Stomach smooth muscle (tissue), 2 donors: ENCODE measurements at regions not wholly inside any gene's neighbourhood (a gene's known extent, or its start where the extent isn't known, plus 50 kb on each side); places are given as distances from the start of the nearest gene placed in this dataset.

Source experiments
- H3K27ac ChIP-seq: one replicate; pipeline ENCODE4 v1.7.0; 2013; ENCODE audit warnings: mild to moderate bottlenecking, low read length, inconsistent platforms
- H3K27me3 ChIP-seq, 2 donors: one replicate each; pipeline ENCODE4 v1.7.0; 2013; ENCODE audit warnings: low read length in 2 of 2; ENCODE audit not compliant: insufficient read depth in 2 of 2, control insufficient read depth in 1 of 2
- H3K36me3 ChIP-seq, 2 donors: one replicate each; pipeline ENCODE4 v1.7.0; 2013; ENCODE audit warnings: low read length in 2 of 2; ENCODE audit not compliant: control insufficient read depth in 2 of 2, insufficient read depth in 2 of 2
- H3K4me1 ChIP-seq: one replicate; pipeline ENCODE4 v1.7.0; 2013; ENCODE audit warnings: low read length; ENCODE audit not compliant: control insufficient read depth, insufficient read depth
- H3K4me3 ChIP-seq, 2 donors: one replicate each; pipeline ENCODE4 v1.7.0; 2013; ENCODE audit warnings: low read length in 2 of 2
- H3K9ac ChIP-seq, 2 donors: one replicate each; pipeline ENCODE4 v1.7.0; 2013; ENCODE audit warnings: low read length in 2 of 2, mild to moderate bottlenecking in 1 of 2
- H3K9me3 ChIP-seq, 2 donors: one replicate each; pipeline ENCODE4 v1.7.0; 2013; ENCODE audit warnings: low read length in 2 of 2; ENCODE audit not compliant: control insufficient read depth in 2 of 2
- donor health status: healthy.
- donor health status: Pancreatic carcinoma.

GRCh38 chr7:15099074-15099473, 196.5 kb upstream of the DGKB start:
- Histone ChIP-seq H3K36me3 (no peaks in the 10 kb centered on the region), H3K27me3 (no peaks in the 10 kb centered on the region), H3K4me3 (no peak overlapping the region), H3K9me3 (no peaks in the 10 kb centered on the region), H3K9ac (no peak overlapping the region), H3K27ac (no peak overlapping the region), H3K4me1 (no peaks in the 10 kb centered on the region)

GRCh38 chr7:15096853-15097252, 194.3 kb upstream of the DGKB start:
- H3K9ac ChIP-seq = no peak overlapping the region
- H3K27ac ChIP-seq = no peak overlapping the region
- no peak overlapping the region for H3K4me3 ChIP-seq
- H3K4me1 ChIP-seq = no peaks in the 10 kb centered on the region
- no peaks in the 10 kb centered on the region for H3K27me3 ChIP-seq
- no peaks in the 10 kb centered on the region for H3K9me3 ChIP-seq
- H3K36me3 ChIP-seq = no peaks in the 10 kb centered on the region

- Histone ChIP-seq H3K4me3 (no peak overlapping the region), H3K9me3 (no peaks in the 10 kb centered on the region), H3K9ac (no peak overlapping the region), H3K36me3 (no peaks in the 10 kb centered on the region), H3K27ac (no peak overlapping the region), H3K4me1 (no peaks in the 10 kb centered on the region), H3K27me3 (no peaks in the 10 kb centered on the region)
Observed at GRCh38 chr7:15094989-15095388, 192.4 kb upstream of the DGKB start.

- H3K27me3 ChIP-seq = no peaks in the 10 kb centered on the region
- no peak overlapping the region for H3K4me3 ChIP-seq
- H3K9ac ChIP-seq = no peak overlapping the region
- no peaks in the 10 kb centered on the region for H3K36me3 ChIP-seq
- no peaks in the 10 kb centered on the region for H3K4me1 ChIP-seq
- H3K9me3 ChIP-seq = no peaks in the 10 kb centered on the region
- H3K27ac ChIP-seq = no peak overlapping the region
Observed at GRCh38 chr7:15087771-15088170, 185.2 kb upstream of the DGKB start.

- H3K27ac ChIP-seq = no peak overlapping the region
- H3K36me3 ChIP-seq = no peaks in the 10 kb centered on the region
- no peaks in the 10 kb centered on the region for H3K9me3 ChIP-seq
- H3K4me3 ChIP-seq = no peak overlapping the region
- H3K9ac ChIP-seq = no peak overlapping the region
- H3K27me3 ChIP-seq = no peaks in the 10 kb centered on the region
- no peaks in the 10 kb centered on the region for H3K4me1 ChIP-seq
Observed at GRCh38 chr7:15086862-15087261, 184.3 kb upstream of the DGKB start.

- H3K4me1 ChIP-seq = no peaks in the 10 kb centered on the region
- H3K4me3 ChIP-seq = no peak overlapping the region
- no peaks in the 10 kb centered on the region for H3K9me3 ChIP-seq
- no peak overlapping the region for H3K9ac ChIP-seq
- no peaks in the 10 kb centered on the region for H3K36me3 ChIP-seq
- H3K27ac ChIP-seq = no peak overlapping the region
- H3K27me3 ChIP-seq = no peaks in the 10 kb centered on the region
Observed at GRCh38 chr7:15086131-15086611, 183.6 kb upstream of the DGKB start.

- Histone ChIP-seq H3K9me3 (no peaks in the 10 kb centered on the region), H3K36me3 (no peaks in the 10 kb centered on the region), H3K4me3 (no peak overlapping the region), H3K4me1 (no peaks in the 10 kb centered on the region), H3K9ac (no peak overlapping the region), H3K27ac (no peak overlapping the region), H3K27me3 (no peaks in the 10 kb centered on the region)
Observed at GRCh38 chr7:15085366-15085765, 182.8 kb upstream of the DGKB start.

GRCh38 chr7:15084368-15084767, 181.8 kb upstream of the DGKB start:
- H3K4me1 ChIP-seq = no peaks in the 10 kb centered on the region
- H3K27me3 ChIP-seq = no peaks in the 10 kb centered on the region
- no peaks in the 10 kb centered on the region for H3K9me3 ChIP-seq
- no peaks in the 10 kb centered on the region for H3K36me3 ChIP-seq
- no peak overlapping the region for H3K9ac ChIP-seq
- no peak overlapping the region for H3K4me3 ChIP-seq
- no peak overlapping the region for H3K27ac ChIP-seq

GRCh38 chr7:15081891-15082290, 179.3 kb upstream of the DGKB start:
- H3K27ac ChIP-seq = no peak overlapping the region

GRCh38 chr7:15073301-15073700, 170.8 kb upstream of the DGKB start:
- no peak overlapping the region for H3K27ac ChIP-seq
- no peak overlapping the region for H3K9ac ChIP-seq
- H3K36me3 ChIP-seq = no peaks in the 10 kb centered on the region
- H3K27me3 ChIP-seq = no peaks in the 10 kb centered on the region
- H3K4me3 ChIP-seq = no peak overlapping the region
- no peaks in the 10 kb centered on the region for H3K4me1 ChIP-seq
- H3K9me3 ChIP-seq = no peaks in the 10 kb centered on the region

More at GRCh38 chr7:15081891-15082290, 179.3 kb upstream of the DGKB start:
- Histone ChIP-seq H3K36me3 (no peaks in the 10 kb centered on the region), H3K27me3 (no peaks in the 10 kb centered on the region), H3K4me1 (no peaks in the 10 kb centered on the region), H3K4me3 (no peak overlapping the region), H3K9me3 (no peaks in the 10 kb centered on the region), H3K9ac (no peak overlapping the region)

GRCh38 chr7:15068324-15068723, 165.8 kb upstream of the DGKB start:
- H3K4me3 ChIP-seq = no peak overlapping the region
- no peaks in the 10 kb centered on the region for H3K4me1 ChIP-seq
- H3K9me3 ChIP-seq = no peaks in the 10 kb centered on the region
- H3K9ac ChIP-seq = no peak overlapping the region
- no peaks in the 10 kb centered on the region for H3K36me3 ChIP-seq
- no peak overlapping the region for H3K27ac ChIP-seq
- no peaks in the 10 kb centered on the region for H3K27me3 ChIP-seq
